HepG2 (cell line): ENCODE measurements at regions not wholly inside any gene's neighbourhood (a gene's known extent, or its start where the extent isn't known, plus 50 kb on each side); places are given as distances from the start of the nearest gene placed in this dataset.

ENCODE experiments used
- CBX1 ChIP-seq: IDR thresholded peaks from one replicate; pipeline ENCODE4 v1.6.1; 2016; ENCODE audit warnings: antibody characterized with exemption, low read depth
- FOXP1 ChIP-seq, 2 experiments: fragments of 450-650 bp in 1 of 2; IDR thresholded peaks; 2 replicates each; pipeline ENCODE4 v1.6.1; 2017 to 2018; ENCODE audit warnings: antibody characterized with exemption in 1 of 2
- MAZ ChIP-seq, 2 experiments: sonication (generic) in 1 of 2; formaldehyde crosslinking in 1 of 2; IDR thresholded peaks; 2 replicates each; pipeline versions ENCODE4 v1.5.0 to v1.6.1; 2012 to 2020; ENCODE audit warnings: low read depth in 2 of 2, mild to moderate bottlenecking in 2 of 2, borderline replicate concordance in 1 of 2, improper control_type of control experiment in 1 of 2, low read length in 1 of 2, missing genetic modification reagents in 1 of 2, moderate library complexity in 1 of 2
- MEIS2 ChIP-seq: sonication (generic); formaldehyde crosslinking; IDR thresholded peaks from 2 replicates; pipeline ENCODE4 v1.9.0; 2021; ENCODE audit warnings: mild to moderate bottlenecking, missing genetic modification reagents
- RBFOX2 ChIP-seq: fragments of 200-400 bp; formaldehyde crosslinking; IDR thresholded peaks from 2 replicates; pipeline ENCODE4 v1.6.1; 2017; ENCODE audit warnings: low read depth, mild to moderate bottlenecking, low read length
- ZNF496 ChIP-seq: sonication (generic); formaldehyde crosslinking; IDR thresholded peaks from 2 replicates; pipeline ENCODE4 v1.8.1; 2023; ENCODE audit warnings: mild to moderate bottlenecking, moderate library complexity, missing genetic modification reagents; ENCODE audit not compliant: insufficient replicate concordance
- TF ChIP-seq, protein P1 (sequence below): IDR thresholded peaks from 2 replicates; pipeline ENCODE4 v1.6.1; 2012; ENCODE audit warnings: inconsistent platforms

GRCh38 chr2:53342248-53342647 lies 425.4 kb upstream of the CHAC2 start:
- TF ChIP-seq, protein P1, sequence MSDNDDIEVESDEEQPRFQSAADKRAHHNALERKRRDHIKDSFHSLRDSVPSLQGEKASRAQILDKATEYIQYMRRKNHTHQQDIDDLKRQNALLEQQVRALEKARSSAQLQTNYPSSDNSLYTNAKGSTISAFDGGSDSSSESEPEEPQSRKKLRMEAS, result no peak
- TF ChIP-seq MEIS2 (CRISPR knock-in tag) (no peak), ZNF496 (no peak), MAZ (IDR thresholded peaks at IDR 0.05; ENCODE audit: borderline replicate concordance, low read depth, low read length) (no peak), MAZ (CRISPR knock-in tag; IDR thresholded peaks at IDR 0.05; ENCODE audit: low read depth) (no peak), CBX1 (no peak), RBFOX2 (no peak), FOXP1 (IDR thresholded peaks at IDR 0.05) (no peak), FOXP1 (CRISPR knock-in tag; IDR thresholded peaks at IDR 0.05) (no peak)
